ENCODE measurements at regions not wholly inside any gene's neighbourhood (a gene's known extent, or its start where the extent isn't known, plus 50 kb on each side); places are given as distances from the start of the nearest gene placed in this dataset.
A peak's percentile ranks its signal among the peaks of the same experiment; 100 is the strongest.

GRCh38 chr5:168227973-168228615, 63.4 kb upstream of the WWC1 start (continued):
- TF ChIP-seq RELB (IDR thresholded peaks at IDR 0.05; ENCODE audit: low read depth) (peak; percentile 78), TCF12 (IDR thresholded peaks at IDR 0.05; ENCODE audit: low read depth, low read length) (0 out of 2 replicates have a peak, but pooled peaks have one; percentile 18), ZBTB40 (IDR thresholded peaks at IDR 0.05; ENCODE audit: borderline replicate concordance) (peak; percentile 51; the same call in 1 of the 2 replicates), HSF1 (IDR thresholded peaks at IDR 0.05; ENCODE audit: low read depth, low read length) (no peak), KDM1A (IDR thresholded peaks at IDR 0.05; ENCODE audit: borderline replicate concordance) (no peak), ASH2L (IDR thresholded peaks at IDR 0.05; ENCODE audit: borderline replicate concordance, low read depth) (no peak), POU2F2 (IDR thresholded peaks at IDR 0.05; ENCODE audit: borderline replicate concordance, low read depth, low read length) (no peak), GABPA (IDR thresholded peaks at IDR 0.05; ENCODE audit: low read depth) (no peak), JUNB (IDR thresholded peaks at IDR 0.05) (0 out of 2 replicates have a peak, but pooled peaks have one; percentile 7), PAX5 (IDR thresholded peaks at IDR 0.05; ENCODE audit: borderline replicate concordance, low read depth, low read length) (peak; percentile 69; the same call in 1 of the 2 replicates), IRF4 (IDR thresholded peaks at IDR 0.05; ENCODE audit: low read depth, low read length) (no peak), RUNX3 (IDR thresholded peaks at IDR 0.05; ENCODE audit: low read length) (peak; percentile 92), BHLHE40 (IDR thresholded peaks at IDR 0.05; ENCODE audit: borderline replicate concordance in 1 of 2, low read depth in 2 of 2, low read length in 1 of 2) (0 out of 4 replicates have a peak, but pooled peaks of 1 of the 2 experiments have one; percentile 21), FOXK2 (IDR thresholded peaks at IDR 0.05) (no peak), IRF5 (IDR thresholded peaks at IDR 0.05; ENCODE audit: borderline replicate concordance) (no peak), HDGF (IDR thresholded peaks at IDR 0.05) (no peak), RAD51 (IDR thresholded peaks at IDR 0.05) (no peak), NR2C2 (IDR thresholded peaks at IDR 0.05; ENCODE audit: borderline replicate concordance, control insufficient read depth, insufficient read length, low read depth) (no peak), IKZF1 (conservative IDR thresholded peaks at IDR 0.05) (peak; percentile 81)

Measured in GM12878 (cell line).